Inflammatory macrophage treated with lipopolysaccharide for 4 hours (primary cell): ENCODE measurements at regions not wholly inside any gene's neighbourhood (a gene's known extent, or its start where the extent isn't known, plus 50 kb on each side); places are given as distances from the start of the nearest gene placed in this dataset.
A peak's percentile ranks its signal among the peaks of the same experiment; 100 is the strongest.
"Not testable (repeated sequence)": the region's sequence is repeated elsewhere in the genome, so short reads cannot be mapped to it uniquely, and the experiment has no call there.

Source experiments
- DNase-seq: peaks from one replicate; pipeline ENCODE4 v3.0.0-alpha.2; 2020

DNA sequence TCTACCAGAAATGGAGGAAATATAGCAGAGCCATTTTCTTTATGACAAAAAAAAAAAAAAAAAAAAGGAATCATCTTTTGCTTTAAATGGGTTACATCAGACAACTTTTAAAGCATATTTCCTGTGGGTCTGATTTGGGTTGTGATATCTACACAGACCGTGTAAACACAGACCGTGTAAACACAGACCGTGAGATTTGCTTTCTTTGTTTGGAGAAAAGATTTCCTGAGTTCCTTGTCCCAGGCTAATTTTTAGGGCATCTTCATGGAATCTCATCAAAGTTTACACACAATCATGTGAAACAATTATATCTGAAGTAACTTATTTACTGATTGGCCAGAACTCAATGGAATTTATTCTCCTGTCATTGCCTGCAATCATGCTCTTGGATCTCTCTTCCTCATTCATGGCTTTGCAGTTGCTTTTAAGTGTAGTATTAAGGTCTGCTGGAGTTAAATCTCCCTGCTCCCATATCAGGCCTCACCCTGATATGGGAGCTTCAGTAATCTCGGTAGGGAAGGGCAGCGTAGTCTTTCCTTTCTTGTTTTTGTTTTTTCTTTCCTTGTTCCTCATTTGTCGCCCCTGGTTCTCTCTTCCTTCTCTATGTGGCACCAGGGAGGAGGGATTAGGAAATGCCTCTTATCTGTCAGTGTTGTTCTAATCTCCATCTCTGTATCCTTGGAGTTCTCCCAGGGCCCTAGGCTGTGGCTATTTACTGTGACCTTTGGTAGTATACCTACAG, 248.6 kb upstream of the JADE1 start:
- peak; percentile 45 for DNase-seq

DNA sequence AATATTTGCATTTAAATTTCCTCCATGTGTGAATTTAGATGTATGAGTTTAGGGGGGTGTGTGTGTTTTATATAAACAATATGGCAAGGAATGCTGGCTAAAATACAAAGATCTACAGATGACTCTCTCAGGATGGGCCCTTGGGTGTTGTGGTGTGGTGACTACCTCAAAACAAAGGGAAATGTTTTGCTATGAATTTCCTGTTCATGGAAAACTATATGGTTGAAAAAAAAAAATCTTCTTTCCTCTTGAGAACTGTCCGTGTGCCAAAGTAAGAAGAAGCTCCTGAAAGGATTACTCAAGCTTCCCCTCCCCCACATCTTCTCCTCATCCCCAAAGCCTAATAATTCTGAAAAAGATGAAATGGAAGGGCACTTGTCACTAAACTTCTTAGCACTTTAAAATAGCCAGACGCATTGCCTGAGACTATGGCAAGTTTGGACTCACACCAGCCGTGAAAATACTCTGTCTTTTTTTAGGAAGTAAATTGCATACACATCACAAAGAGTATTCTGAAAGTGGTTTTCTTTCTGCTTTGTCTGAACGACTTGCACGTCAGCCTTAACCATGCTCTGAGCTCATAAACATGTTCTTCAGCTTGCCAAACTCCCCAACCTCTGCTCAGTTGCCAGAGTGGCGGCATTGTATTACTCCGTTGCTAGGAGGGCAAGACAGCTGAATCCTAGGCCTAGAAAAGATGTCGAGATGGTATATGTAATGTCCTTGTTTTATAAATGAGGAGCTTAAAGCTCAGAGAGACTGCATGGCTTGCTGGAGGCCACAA, 250.4 kb upstream of the JADE1 start:
- DNase-seq: peak; percentile 56

DNA sequence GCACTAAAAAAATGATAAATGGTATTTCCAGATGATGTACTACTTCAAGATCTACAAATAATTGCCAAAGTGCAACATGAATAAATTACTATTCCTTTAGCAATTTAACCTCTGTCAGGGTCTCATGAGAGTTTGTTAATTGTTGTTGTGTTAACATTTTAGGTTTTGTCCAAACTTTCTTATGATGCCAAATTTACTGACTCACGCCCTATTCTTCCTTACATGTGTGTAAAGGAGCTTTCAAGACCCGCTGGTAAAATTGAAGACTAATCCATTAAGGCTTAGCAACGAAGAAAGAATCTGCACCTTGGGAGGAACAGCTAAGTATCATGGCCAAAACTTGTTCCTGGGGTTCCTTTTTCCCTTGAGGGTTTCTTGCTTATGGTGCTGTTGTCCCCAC, 252.7 kb upstream of the JADE1 start:
- DNase-seq: no peak

DNA sequence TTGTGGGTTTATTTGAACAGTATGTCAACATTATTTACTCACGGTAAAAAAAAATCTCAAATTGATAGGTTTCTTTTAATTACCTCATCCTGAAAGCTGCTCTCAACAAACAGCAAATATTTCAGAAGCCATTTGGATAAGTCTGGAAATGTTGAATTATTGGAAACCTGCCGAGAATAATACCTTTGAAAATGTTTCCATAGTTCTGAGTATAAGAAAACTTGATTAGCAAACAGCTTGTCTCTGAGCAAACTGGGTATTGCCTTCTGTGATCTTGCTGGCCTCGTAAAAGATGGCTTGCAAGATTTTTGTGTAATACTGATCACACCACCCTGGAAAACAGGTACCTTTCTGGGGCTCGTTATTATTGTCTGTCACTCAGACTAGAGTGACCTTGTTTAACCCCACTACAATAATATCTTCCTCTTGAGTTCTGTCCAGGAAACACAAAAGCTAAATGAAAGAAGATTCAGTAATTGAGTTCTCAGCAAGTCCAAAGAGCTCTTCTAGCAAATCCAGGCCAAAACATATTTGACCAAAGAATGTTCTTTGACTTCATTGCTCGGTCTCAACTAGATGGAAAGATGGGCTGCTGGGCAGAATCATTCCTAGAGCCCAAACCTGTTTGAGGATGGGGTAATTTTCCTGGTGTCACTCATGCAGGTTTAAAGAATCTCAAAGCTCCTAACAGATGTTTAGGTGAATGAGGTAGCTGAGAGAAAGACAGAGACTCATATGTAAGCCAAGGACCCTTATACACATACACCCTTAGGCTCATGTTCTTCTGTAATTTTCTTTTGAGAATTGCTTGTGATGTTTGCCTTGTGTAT, 255.6 kb upstream of the JADE1 start:
- no peak for DNase-seq

DNA sequence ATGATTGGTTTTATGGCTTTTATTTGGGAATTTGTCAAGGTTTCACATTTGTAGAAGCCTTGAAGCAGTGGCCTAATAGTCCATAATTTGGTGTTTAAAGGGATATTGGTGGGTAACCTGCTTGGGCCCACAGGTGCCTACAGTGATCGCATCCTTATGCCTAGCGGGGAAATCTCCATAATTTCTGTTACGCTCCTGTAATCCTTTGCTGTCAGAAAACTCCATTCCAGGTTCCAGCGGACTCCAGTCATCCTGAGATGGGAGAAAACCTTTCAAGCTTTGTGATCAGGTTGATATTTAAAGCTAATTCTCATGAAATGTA, 257.0 kb upstream of the JADE1 start:
- no peak for DNase-seq

DNA sequence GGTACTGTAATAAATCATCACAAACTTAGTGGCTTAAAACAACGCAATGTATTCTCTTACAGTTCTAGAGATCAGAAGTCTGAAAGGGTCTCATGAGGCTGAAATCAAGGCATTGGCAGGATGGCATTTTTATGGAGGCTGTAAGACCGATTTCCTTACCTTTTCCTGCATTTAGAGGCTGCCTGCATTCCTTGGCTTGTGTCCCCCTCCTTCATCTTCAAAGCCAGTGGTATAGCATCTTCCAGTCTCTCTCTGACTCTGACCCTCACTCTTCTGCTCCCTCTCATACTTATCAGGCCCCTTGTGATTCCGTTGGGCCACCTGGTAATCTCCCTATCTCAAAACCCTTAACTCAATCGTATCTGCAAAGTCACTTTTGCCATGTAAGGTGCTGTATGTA, 258.2 kb upstream of the JADE1 start:
- DNase-seq: no peak

DNA sequence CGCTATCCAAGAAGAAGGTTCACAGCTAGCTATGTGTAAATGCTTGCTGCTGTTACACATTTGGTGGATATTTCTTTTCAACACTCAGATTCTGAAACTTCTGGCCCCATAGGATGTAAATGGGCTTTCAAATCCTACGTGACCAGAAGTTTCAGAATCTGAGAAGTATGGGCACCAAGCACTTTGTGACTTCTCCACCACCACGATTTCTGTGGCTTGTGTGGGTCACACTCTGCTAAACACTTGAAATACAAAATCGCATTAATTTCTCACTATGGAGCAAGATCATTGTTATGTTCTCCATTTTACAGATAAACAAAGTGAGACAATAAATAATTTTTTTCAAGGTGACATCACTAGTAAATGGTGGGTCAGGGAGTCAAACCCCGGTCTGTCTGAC, 259.4 kb upstream of the JADE1 start:
- DNase-seq: no peak

DNA sequence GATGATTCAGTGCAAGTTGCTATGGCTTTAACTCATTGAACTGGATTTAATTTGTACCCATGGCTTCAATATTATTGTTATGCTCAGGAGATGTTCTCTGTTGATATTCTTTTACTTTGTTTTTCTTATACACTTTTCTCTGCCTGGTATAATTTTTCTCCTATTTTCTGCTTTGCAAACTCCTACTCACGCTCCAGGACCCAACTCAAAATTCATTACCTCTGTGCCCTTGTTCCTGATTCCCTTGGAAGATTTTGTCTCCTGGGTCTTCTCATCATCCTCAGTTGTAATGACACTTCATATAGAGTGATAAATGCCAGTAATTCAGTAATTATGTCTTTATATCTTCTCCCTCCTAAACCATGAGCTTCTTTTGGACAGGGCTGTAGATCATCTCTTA, 259.9 kb upstream of the JADE1 start:
- no peak for DNase-seq

DNA sequence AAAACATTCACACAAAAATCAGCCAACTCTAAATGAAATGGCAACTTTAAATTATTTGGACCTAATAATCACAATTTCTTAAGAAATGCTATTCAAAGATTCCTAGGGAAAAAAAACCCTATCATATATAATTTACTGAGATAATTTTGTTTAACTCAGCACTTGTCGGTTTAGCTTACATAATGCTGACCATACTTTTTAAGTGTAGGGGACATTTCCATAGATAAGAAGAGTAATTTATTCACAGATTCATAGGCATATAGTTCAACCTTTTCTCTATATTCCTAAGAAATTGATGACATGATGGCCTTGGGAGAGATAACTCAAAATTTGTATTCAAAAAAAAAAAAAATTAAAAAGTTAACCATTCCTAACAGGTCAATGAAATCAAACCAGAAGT, 260.8 kb upstream of the PGRMC2 start:
- DNase-seq: no peak

DNA sequence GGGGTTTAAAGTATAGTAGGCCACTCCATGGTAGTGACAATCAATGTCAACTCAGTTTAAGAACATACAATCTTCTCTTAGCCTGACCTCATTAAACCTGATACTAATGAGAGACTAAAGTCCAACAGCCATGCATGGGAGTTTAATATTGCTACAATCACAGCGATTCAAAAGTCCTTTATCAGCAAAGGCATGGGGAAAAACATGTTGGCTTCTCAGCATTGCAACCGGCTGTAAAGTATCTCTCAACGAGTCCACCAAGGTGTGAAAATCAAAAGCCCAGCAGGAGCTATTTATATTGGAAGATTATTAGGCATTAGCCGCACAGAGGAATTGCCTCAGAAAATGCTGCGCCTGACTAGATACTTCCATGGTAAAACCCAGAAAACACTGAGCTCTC, 256.7 kb upstream of the PGRMC2 start:
- no peak for DNase-seq

DNA sequence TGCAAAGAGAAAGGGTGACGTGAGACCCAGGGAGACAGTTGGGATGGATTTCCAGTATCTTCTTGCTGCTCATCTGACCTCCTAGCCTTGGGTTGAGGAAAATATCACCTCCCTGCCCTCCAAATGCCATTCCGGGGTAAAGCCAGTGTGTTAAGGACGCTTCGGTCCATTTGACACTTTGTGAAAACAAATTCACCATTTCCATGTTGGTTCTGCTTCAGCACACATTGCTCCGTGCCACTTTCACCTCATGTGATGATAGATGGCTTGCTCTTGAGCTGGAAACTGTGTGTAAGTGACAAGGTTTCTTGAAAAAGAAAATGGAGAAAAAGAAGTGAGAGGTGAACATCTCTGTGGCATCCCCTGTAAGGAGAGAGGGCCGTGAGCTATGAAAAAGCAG, 256.1 kb upstream of the PGRMC2 start:
- no peak for DNase-seq

DNA sequence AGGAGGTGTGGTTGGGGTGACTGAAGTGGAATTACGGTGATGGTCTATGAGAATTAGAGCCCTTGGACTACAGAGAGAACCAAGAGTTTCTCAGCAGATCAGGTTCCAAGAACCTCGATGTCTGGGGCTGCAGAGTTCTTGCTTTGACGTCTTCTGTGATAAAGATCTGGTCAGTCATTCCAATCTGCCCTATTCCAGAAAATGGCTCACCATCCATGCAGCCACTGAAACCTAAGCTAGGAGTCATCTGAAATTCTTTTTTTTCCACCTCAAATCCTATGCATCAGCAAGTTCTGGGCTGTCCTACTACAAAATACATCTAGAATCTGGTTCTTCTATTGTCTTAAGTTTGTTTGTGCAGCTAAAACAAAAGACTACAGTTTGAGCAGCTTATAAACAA, 254.4 kb upstream of the PGRMC2 start:
- DNase-seq: no peak

DNA sequence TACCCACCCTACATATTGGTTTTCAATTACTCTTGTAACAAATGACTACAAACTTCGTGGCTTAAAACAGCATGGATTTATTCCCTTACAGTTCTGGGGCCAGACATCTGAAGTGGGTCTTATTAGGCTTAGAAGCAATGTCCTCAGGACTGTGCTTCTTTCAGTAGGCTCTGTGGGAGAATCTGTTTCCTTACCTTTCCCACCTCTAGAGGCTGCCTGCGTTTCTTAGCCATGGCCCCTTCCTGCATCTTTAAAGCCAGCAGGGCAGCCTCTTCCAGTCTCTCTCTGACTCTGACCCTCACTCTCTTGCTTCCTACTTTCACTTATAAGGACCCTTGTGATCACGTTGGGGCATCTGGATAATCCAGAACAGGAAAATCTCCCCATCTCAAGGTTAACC, 252.5 kb upstream of the PGRMC2 start:
- no peak for DNase-seq

DNA sequence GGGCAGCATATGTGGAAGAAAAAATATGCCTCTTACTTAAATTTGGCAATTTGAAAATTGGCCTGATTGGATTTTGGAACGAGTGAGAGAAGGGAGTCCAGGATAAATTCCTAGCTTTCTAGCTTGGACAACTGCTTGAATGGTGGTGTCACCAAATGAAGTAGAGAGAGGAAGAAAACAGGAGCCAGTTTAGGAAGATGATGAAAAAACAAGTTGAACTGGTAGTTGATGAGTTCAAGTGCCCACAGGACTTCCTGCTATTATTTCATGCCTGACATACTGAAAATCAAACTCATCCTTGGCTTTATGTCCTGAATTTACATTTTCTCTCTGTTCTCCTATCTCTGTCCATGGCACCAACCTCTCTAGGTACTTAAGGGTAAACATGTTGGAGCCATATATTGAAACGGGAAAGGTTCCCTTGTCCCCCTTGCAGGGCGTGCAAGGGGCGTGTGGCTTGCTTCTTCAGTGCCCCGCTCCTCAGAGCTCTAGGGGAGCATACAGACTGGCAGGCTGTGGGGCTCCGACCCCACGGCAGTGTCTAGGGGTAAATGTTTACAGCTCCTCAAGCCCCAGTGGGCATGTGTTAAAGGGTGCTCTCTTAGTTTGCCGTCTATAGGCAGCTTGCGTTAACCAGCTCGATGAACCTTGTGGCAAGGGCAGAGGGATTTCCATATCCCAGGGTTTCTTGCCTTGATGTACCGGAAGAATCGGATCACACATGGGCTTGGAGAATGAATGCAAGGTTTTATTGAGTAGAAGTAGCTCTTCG, 250.7 kb upstream of the PGRMC2 start:
- no peak for DNase-seq

DNA sequence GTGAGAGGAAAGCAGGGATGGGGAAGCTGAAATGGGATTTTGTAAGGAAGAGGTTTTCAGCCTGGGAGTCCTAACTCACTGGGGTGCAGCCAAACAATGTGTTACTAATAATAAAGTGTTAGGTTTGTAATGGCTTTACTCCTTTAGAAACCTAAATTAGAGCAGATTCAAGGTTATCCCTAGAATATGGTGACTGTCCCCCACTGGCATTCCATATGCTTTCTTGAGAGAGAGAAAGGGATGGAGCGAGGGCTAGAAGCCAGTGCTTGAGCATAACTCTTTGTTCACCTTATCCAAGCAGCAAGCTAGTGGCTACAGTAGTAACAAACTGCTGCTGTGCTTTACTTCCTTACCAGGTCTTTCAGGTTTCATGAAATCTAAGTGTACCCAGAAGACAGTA, 249.1 kb upstream of the PGRMC2 start:
- DNase-seq: no peak

DNA sequence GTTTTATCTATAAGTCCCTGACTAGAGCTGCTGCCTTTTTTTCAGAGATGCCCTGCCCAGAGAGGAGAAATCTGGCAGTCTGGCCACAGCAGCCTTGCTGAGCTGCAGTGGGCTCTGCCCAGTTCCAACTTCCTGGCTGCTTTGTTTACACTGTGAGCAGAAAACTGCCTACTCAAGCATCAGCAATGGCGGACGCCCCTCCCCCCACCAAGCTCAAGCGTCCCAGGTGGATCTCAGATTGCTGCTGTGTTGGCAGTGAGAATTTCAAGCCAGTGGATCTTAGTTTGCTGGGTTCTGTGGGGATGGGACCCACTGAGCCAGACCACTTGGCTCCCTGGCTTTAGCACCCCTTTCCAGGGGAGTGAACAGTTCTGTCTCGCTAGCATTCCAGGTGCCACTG, 247.9 kb upstream of the PGRMC2 start:
- DNase-seq: not testable (repeated sequence)

DNA sequence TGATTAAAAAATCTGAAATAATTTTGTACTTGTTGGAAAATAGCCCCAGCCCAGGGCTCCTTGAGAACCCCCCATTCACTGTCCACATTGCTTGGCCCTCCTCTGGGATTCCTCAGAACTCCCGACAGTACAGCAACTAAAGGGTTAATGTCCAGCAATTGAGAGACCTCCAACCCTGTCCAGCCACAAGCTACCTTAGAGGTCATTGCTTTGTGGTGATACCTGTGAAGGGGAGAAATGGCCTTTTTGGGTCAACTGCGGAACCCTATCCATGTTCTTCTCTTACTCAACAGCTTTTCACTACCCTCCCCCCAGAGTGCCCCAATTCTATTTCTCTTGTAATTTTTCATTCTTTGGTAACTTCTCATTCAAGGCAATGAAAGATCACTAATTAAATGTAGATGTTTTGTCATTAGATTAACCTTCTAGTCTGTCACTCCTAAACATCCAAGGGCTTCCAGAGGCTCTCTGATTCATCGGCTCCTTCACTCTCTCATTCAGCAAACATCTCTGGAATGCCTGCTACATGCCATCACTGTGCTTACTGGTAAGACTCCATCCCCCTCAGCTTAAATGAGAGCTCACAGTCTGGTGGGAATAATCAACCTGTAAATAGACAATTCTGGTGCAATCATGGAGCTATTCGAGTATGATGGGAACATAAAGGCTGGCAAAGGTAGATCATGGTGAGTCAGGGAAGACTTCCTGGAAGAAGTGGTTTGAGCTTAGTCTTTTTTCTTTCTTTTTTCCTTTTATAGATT, 241.4 kb upstream of the PGRMC2 start:
- DNase-seq: no peak

DNA sequence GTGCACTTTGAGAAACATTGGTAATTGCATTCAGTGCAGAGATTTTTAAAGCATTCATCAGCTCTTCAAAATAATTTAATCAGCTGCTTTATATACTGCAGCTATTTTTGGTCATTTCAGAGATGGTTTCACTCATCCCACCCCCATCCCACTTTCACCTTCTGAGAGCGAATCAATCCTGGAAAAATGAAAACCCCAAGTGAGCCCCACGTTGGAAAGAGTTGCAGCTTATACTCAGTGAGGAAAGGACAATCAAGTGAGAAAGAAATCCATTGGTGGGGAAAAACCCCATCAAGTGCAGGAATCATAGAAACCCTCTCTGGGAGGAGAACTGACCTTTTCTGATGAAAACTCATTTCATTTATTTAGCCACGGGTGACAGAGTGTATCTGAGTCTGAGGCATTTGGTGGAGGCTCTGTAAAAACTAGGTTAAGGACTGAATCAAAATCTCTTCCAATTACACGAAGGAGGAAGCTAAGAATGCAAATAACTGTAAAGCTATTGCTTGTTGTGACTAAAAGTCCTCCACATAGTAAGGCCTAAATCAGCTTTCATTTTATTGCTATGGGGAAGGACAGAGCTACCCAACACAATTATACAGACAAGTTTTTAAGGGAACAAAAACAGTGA, 240.4 kb upstream of the PGRMC2 start:
- DNase-seq: peak; percentile 26

DNA sequence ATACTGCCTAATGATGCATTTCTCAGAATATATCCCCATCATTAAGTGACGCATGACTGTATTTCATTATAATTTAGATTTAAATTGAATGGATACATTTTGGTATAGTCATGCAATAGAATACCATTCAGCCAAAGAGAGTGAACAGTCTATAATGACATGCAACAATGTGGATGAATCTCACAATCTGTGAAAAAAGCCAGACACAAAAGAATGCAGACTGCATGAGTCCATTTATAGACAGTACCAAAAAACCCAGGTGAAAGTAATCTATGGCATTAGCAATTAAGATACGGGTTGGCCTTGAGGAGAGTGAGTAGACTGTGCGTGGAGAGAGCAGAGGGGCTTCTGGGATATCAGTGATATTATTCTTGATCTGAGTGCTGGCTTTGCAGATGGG, 239.7 kb upstream of the PGRMC2 start:
- no peak for DNase-seq

DNA sequence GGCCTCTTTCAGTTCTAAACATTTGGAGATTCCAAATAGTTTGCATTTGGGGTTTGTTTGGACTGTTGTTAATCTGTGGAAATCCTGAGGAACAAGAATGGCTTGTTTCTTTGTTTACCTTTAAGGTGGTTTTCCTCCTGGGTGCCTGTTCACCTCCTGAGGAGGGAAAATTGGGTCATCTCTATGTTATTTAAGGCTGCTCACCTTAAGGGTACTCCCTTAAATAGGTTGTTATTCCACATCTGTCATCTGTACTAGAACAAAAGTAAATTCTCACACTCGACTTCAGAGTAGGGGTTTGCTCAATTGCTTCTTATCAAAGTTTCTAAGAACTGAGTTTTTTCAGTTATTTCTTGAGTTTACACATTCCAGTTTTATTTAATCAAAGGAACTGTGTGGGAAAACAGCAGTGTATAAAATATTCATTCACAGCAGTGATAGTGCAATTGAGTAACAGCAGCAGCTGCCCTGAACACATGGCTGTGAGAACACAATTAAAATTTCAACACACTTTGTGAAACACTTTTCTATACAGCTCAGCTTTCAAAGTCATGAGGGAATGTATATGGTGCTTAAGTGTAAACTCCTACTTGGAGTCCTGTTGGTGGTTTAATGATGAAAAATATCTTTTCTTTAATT, 238.5 kb upstream of the PGRMC2 start:
- DNase-seq: peak; percentile 86

DNA sequence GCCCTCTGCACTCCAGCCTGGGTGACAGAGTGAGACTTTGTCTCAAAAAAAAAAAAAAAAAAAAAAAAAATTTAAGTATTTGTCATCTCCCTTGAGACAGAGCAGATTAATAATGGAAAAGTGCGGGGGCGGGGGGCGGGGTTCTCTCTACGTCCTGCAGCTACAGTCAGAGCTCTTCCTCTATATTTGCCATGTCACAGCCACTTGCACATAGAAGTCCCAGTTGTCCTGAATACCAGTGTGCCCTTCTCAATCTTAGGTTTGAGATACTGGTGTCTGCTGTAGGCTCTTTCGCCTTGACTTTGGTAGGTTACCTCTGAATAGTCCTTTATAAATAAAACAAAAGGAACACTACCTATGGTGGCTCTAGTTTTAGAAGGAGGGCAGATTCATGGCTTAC, 237.8 kb upstream of the PGRMC2 start:
- DNase-seq: peak; percentile 85
